ENCODE measurements at regions not wholly inside any gene's neighbourhood (a gene's known extent, or its start where the extent isn't known, plus 50 kb on each side); places are given as distances from the start of the nearest gene placed in this dataset.

GRCh38 chr22:48546653-48547424, 1280.8 kb downstream of the BRD1 start:
- H3K4me3 ChIP-seq, result no peak overlapping the region
- no peak overlapping the region for H3K27ac ChIP-seq
- no peaks in the 10 kb centered on the region for H3K9me3 ChIP-seq
- TF ChIP-seq CTCF (IDR thresholded peaks at IDR 0.05 in 8 of 11, conservative IDR thresholded peaks at IDR 0.05 in 3 of 11) (no peak), POLR2AphosphoS5 (IDR thresholded peaks at IDR 0.05) (no peak), POLR2A (IDR thresholded peaks at IDR 0.05) (no peak)
- 71 to 77% (median 74%) methylated on average over 17 to 19 of the region's 19 CpGs for WGBS, 5 donors
- H3K4me1 ChIP-seq, result no peaks in the 10 kb centered on the region
- intact Hi-C loops (cut with DNase I; ENCODE audit: low total_unique reads), result no loop called here
- H3K27me3 ChIP-seq (replicated peaks in 1 of 7), result peaks cover 0 to 29% (median 0%) of the 10 kb centered on the region in 7 donors
- no peaks in the 10 kb centered on the region for H3K36me3 ChIP-seq
- no peak for DNase-seq

GRCh38 chr22:48545987-48546386, 1281.7 kb downstream of the BRD1 start:
- WGBS, 5 donors, result 70 to 90% (median 85%) methylated on average over 14 to 18 of the region's 18 CpGs
- DNase-seq, result no peak

GRCh38 chr22:48541401-48542098, 1286.1 kb downstream of the BRD1 start:
- WGBS, 5 donors, result 85 to 94% (median 87%) methylated on average over 9 to 16 of the region's 16 CpGs

More at GRCh38 chr22:48545987-48546386, 1281.7 kb downstream of the BRD1 start:
- no peak overlapping the region for H3K4me3 ChIP-seq
- peaks cover 0 to 27% (median 0%) of the 10 kb centered on the region in 7 donors for H3K27me3 ChIP-seq (replicated peaks in 1 of 7)
- H3K9me3 ChIP-seq, result no peaks in the 10 kb centered on the region
- H3K36me3 ChIP-seq, result no peaks in the 10 kb centered on the region
- intact Hi-C loops (cut with DNase I; ENCODE audit: low total_unique reads), result no loop called here
- TF ChIP-seq POLR2AphosphoS5 (IDR thresholded peaks at IDR 0.05) (no peak), POLR2A (IDR thresholded peaks at IDR 0.05) (no peak), CTCF (IDR thresholded peaks at IDR 0.05 in 8 of 11, conservative IDR thresholded peaks at IDR 0.05 in 3 of 11) (no peak)
- H3K27ac ChIP-seq, result no peak overlapping the region
- H3K4me1 ChIP-seq, result no peaks in the 10 kb centered on the region

More at GRCh38 chr22:48541401-48542098, 1286.1 kb downstream of the BRD1 start:
- TF ChIP-seq CTCF (IDR thresholded peaks at IDR 0.05 in 8 of 11, conservative IDR thresholded peaks at IDR 0.05 in 3 of 11), result no peak
- peaks cover 0 to 40% (median 0%) of the 10 kb centered on the region in 7 donors for H3K27me3 ChIP-seq (replicated peaks in 1 of 7)
- no peaks in the 10 kb centered on the region for H3K4me1 ChIP-seq
- no peak overlapping the region for H3K4me3 ChIP-seq
- H3K27ac ChIP-seq, result no peak overlapping the region
- intact Hi-C loops (cut with DNase I; ENCODE audit: low total_unique reads), result no loop called here
- H3K36me3 ChIP-seq, result no peaks in the 10 kb centered on the region
- no peaks in the 10 kb centered on the region for H3K9me3 ChIP-seq
- DNase-seq, result no peak

Measured in spleen (tissue), 11 donors.